ENCODE measurements at regions not wholly inside any gene's neighbourhood (a gene's known extent, or its start where the extent isn't known, plus 50 kb on each side); places are given as distances from the start of the nearest gene placed in this dataset.
A peak's percentile ranks its signal among the peaks of the same experiment; 100 is the strongest.

- Histone ChIP-seq H3K36me3 (no peaks in the 10 kb centered on the region), H3K9me3 (no peaks in the 10 kb centered on the region), H3K4me3 (no peak overlapping the region), H3K4me1 (no peaks in the 10 kb centered on the region), H3K27me3 (replicated peaks in 1 of 7) (peaks cover 0 to 4% (median 0%) of the 10 kb centered on the region in 7 donors), H3K27ac (no peak overlapping the region)
- TF ChIP-seq POLR2AphosphoS5 (IDR thresholded peaks at IDR 0.05) (no peak), POLR2A (IDR thresholded peaks at IDR 0.05) (no peak)
- TF ChIP-seq, protein P1, sequence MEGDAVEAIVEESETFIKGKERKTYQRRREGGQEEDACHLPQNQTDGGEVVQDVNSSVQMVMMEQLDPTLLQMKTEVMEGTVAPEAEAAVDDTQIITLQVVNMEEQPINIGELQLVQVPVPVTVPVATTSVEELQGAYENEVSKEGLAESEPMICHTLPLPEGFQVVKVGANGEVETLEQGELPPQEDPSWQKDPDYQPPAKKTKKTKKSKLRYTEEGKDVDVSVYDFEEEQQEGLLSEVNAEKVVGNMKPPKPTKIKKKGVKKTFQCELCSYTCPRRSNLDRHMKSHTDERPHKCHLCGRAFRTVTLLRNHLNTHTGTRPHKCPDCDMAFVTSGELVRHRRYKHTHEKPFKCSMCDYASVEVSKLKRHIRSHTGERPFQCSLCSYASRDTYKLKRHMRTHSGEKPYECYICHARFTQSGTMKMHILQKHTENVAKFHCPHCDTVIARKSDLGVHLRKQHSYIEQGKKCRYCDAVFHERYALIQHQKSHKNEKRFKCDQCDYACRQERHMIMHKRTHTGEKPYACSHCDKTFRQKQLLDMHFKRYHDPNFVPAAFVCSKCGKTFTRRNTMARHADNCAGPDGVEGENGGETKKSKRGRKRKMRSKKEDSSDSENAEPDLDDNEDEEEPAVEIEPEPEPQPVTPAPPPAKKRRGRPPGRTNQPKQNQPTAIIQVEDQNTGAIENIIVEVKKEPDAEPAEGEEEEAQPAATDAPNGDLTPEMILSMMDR (IDR thresholded peaks at IDR 0.05 in 8 of 11, conservative IDR thresholded peaks at IDR 0.05 in 3 of 11) = no peak
- 39 to 62% (median 45%) methylated on average over 1 of the region's 1 CpG for WGBS, 5 donors
- intact Hi-C loops (cut with DNase I; ENCODE audit: low total_unique reads) = no loop called here
- DNase-seq = no peak
Observed at GRCh38 chr3:117989982-117990381, 1044.7 kb downstream of the IGSF11 start.

GRCh38 chr3:117990627-117991026, 1044.0 kb downstream of the IGSF11 start:
- peaks cover 0 to 10% (median 0%) of the 10 kb centered on the region in 7 donors for H3K27me3 ChIP-seq (replicated peaks in 1 of 7)
- WGBS, 5 donors = 76 to 92% (median 89%) methylated on average over 1 of the region's 1 CpG
- H3K27ac ChIP-seq = no peak overlapping the region
- no peak for DNase-seq
- H3K9me3 ChIP-seq = no peaks in the 10 kb centered on the region
- no peak for TF ChIP-seq POLR2AphosphoS5 (IDR thresholded peaks at IDR 0.05)
- TF ChIP-seq POLR2A (IDR thresholded peaks at IDR 0.05) = no peak
- TF ChIP-seq, protein P1 (IDR thresholded peaks at IDR 0.05 in 8 of 11, conservative IDR thresholded peaks at IDR 0.05 in 3 of 11) = no peak
- no peak overlapping the region for H3K4me3 ChIP-seq
- no peaks in the 10 kb centered on the region for H3K4me1 ChIP-seq
- intact Hi-C loops (cut with DNase I; ENCODE audit: low total_unique reads) = no loop called here
- no peaks in the 10 kb centered on the region for H3K36me3 ChIP-seq

GRCh38 chr3:117995842-117996437, 1038.7 kb downstream of the IGSF11 start:
- 15 to 22% (median 18%) methylated on average over 9 of the region's 9 CpGs for WGBS, 5 donors
- Histone ChIP-seq H3K27ac (no peak overlapping the region), H3K9me3 (no peaks in the 10 kb centered on the region), H3K4me3 (peak overlapping the region in 3 of 8 donors; percentile 30 to 52 (median 40)), H3K27me3 (replicated peaks in 1 of 7) (peaks cover 0 to 37% (median 5%) of the 10 kb centered on the region in 7 donors), H3K36me3 (no peaks in the 10 kb centered on the region), H3K4me1 (peaks cover 0 to 21% (median 7%) of the 10 kb centered on the region in 6 donors)
- intact Hi-C loops (cut with DNase I; ENCODE audit: low total_unique reads) = loop anchor here (5.0 kb wide), 1 partner anchor 1224 kb away; no protein-coding TSS in a partner anchor
- no peak for DNase-seq
- TF ChIP-seq, protein P1 (IDR thresholded peaks at IDR 0.05 in 8 of 11, conservative IDR thresholded peaks at IDR 0.05 in 3 of 11) = no peak
- no peak for TF ChIP-seq POLR2A (IDR thresholded peaks at IDR 0.05)

GRCh38 chr3:117997201-117998049, 1037.2 kb downstream of the IGSF11 start:
- Histone ChIP-seq H3K4me3 (peak overlapping the region in 7 of 8 donors; percentile 18 to 66 (median 40)), H3K4me1 (peaks cover 0 to 21% (median 7%) of the 10 kb centered on the region in 6 donors), H3K9me3 (no peaks in the 10 kb centered on the region), H3K27ac (no peak overlapping the region), H3K36me3 (no peaks in the 10 kb centered on the region), H3K27me3 (replicated peaks in 1 of 7) (peaks cover 0 to 37% (median 5%) of the 10 kb centered on the region in 7 donors)
- 4 to 8% (median 4%) methylated on average over 31 to 48 of the region's 48 CpGs for WGBS, 5 donors
- intact Hi-C loops (cut with DNase I; ENCODE audit: low total_unique reads) = loop anchor here (5.0 kb wide), 1 partner anchor 1225 kb away; no protein-coding TSS in a partner anchor
- peak; percentile 87 for DNase-seq
- TF ChIP-seq, protein P1 (IDR thresholded peaks at IDR 0.05 in 8 of 11, conservative IDR thresholded peaks at IDR 0.05 in 3 of 11) = peak in 9 of 11 experiments; percentile 41 to 80 (median 65)
- no peak for TF ChIP-seq POLR2A (IDR thresholded peaks at IDR 0.05)
- TF ChIP-seq POLR2AphosphoS5 (IDR thresholded peaks at IDR 0.05) = peak in 1 of 3 donors; percentile 34

Data from spleen (tissue), 11 donors.